HL-60/S4 (cell line): ENCODE measurements at regions not wholly inside any gene's neighbourhood (a gene's known extent, or its start where the extent isn't known, plus 50 kb on each side); places are given as distances from the start of the nearest gene placed in this dataset.

Source experiments
- in situ Hi-C: fragments of 300-500 bp; cut with MboI; formaldehyde crosslinking; loops from 2 replicates; pipeline ENCODE4 v1.14.3; 2022; ENCODE audit warnings: low sequenced_read_pairs

GRCh38 chr17:68753985-68754769 lies 153.0 kb upstream of the FAM20A start:
- in situ Hi-C loops = loop anchor here (25.0 kb wide), 2 partner anchors 492 to 592 kb away; no protein-coding TSS in a partner anchor

DNA sequence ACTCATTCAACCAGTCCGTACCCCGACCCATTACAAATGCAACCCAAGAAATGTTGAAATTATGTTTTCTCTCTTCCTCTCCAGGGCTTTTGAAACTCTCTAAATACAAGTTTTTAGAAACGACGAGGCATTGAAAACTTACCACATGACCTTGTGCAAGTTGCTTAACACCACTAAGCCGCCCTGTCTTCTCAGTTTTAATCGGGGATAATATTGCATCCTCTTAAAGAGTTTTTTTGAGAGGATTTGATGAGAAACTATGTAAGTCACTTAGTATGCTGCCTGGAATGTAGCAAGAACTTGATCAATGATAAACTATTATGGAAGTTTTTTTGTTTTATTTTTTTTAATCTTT lies 149.0 kb upstream of the FAM20A start:
- in situ Hi-C loops = loop anchor here (25.0 kb wide), 2 partner anchors 488 to 588 kb away; no protein-coding TSS in a partner anchor

DNA sequence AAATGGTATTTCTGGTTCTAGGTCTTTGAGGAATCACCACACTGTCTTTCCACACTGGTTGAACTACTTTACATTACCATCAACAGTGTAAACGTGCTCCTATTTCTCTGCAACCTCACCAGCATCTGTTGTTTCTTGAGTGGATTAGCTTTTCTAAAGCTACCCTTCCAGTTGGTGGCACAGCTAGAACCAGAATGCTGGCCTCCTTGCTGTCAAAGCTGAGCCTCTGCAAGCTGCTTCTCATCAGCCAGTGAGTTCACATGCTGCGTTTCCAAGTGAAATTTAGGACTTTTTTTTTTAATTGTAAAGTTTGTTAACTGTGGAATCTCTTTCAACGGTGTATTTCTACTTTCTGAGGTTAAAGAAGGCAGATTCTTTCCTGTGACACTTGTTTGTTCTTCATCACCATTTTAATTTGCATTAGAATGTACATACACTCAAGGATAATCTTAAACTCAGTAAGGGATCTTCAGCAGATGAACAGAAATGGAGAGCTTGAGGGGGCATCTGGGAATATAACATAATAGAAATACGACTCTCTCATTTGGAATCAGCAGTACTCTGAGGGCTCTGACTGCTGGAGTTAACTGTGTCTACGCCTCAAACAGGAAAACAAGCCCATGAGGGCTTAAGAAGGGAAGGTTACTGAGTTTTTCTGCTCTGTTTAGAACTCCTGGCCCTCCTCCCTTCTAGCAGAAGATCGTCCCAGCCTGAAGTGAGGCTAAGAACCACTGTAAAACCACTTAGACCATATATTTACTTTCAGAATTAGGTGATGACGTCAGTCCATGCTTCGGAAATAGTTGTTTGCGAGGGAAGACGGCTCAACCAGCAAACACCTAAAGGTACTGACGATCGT lies 148.4 kb upstream of the FAM20A start:
- in situ Hi-C loops = loop anchor here (25.0 kb wide), 2 partner anchors 487 to 587 kb away; no protein-coding TSS in a partner anchor

DNA sequence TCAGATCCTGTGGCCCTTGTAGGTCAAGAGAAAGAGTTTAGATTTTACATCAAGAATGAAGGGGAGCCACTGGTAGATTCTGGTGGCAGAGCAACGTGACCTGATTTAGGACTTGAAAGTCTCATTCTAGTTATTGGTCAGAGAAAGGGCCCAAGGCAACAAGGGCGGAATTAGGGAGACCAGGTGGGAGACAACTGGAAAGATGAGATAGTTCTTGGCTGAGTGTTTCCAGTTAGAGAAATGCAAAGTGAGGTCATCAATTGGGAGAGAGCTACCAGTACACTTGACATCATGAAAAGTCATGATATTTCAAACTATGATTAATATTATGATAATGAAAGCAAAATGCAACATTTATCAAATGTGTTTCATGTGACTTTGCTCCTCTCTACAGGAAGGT lies 147.2 kb upstream of the FAM20A start:
- in situ Hi-C loops = no loop called here

GRCh38 chr17:68740555-68741447 lies 139.6 kb upstream of the FAM20A start:
- in situ Hi-C loops = no loop called here

DNA sequence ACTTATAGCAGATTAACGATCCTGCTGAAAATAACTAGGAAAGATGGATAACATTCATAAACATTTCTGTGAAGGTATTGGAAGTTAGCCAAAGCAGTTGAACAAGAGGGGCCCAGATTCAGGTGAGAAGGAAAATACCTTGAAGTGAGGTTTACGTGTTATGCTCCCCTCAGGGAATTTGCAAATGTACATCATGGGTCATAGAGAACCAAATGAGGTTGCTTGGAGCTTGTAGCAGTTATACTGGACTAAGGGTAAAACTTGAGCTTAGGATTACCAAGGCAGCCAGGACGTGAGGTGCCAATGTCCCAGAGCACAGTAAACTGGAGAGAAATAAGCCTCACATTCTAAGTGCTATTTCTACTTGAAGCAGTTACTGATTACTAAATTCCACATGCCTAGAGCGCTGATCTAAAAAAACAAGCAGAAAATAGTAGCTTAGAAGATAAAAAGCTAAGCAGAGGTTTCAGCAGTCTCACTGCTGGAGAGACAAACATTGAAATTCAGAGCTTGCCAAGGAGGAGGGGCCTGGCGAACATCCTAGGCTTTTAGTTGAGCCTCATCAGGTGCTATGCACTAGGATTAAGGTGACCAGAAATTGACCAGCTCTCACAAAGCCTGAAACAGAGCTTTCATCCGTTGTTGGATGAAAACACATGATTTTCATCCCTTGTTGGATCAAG lies 136.7 kb upstream of the FAM20A start:
- in situ Hi-C loops = no loop called here

DNA sequence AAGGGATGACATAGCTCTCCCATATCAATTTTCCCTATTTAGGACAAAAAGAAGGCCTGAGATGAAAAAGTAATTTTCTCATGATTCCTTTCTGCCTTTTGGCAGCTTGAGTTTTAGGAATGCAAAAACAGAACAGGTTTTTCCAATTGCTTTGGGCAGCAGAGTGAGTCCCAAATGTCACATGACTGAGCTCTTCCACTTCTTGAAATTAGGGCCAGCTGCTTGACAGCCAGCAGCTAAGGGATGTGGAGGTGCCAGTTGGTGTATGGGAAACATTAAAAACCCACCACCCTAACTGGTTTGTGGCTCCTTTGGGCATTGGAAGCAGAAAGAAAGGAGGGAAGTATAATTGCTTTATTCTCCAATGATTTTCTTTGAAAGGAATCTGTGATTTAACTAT lies 133.8 kb upstream of the FAM20A start:
- in situ Hi-C loops = no loop called here

DNA sequence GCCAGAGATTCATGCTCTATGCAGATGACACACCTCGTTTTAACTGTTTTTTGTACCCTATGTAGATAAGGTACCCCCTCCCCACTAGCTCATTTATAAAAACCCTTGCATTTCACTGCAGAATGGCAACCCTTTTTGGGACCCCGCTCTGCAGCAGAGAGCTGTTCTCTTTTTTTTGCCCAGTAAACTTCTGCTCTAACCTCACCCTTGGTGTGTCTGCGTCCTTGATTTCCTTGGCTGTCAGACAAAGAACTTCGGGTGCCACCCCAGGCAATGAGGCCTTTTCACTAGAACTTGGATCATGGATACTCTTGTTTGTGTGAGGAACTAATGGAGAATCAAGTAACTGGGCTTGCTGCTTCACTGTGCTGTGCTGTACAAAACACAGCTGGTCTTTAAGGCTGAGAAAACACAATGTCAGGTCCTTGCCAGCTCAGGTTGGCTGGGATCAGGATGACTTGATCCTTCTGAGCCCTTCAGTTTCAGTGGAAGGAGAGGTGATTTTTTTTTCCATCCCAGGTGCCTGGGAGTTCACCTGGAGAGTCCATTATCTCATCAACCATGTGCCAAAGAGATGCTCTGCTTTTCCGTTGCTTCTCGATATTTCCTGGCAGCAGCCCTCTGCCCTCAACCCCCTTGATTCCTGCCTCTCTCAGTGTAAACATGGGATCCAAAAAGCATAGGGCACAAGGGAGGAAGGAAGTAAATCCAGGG lies 133.2 kb upstream of the FAM20A start:
- in situ Hi-C loops = no loop called here

GRCh38 chr17:68733241-68734176 lies 132.3 kb upstream of the FAM20A start:
- in situ Hi-C loops = no loop called here

- in situ Hi-C loops = no loop called here
Measured at GRCh38 chr17:68732301-68732749, 131.2 kb upstream of the FAM20A start.

- in situ Hi-C loops = no loop called here
Measured at GRCh38 chr17:68731465-68731864, 130.3 kb upstream of the FAM20A start.

DNA sequence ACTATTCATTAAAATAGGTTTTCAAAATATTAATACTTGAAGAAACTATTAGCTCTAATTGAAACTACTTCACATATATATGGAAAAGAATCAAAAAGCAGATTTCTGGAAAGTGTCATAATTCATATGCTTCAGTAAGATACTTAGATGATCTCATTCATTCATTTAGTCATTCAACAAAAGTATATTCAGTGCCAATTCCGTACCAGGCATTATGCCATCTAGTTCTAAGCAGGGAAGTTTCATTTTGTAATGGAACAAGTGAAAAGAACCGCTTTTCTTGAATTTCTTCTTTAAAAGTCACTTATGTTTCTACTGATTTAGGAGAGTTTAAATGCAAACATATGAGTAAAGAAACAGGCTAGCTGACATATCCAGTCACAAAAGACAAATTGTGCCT lies 118.3 kb upstream of the FAM20A start:
- in situ Hi-C loops = no loop called here

GRCh38 chr17:68718926-68719325 lies 117.8 kb upstream of the FAM20A start:
- in situ Hi-C loops = no loop called here

DNA sequence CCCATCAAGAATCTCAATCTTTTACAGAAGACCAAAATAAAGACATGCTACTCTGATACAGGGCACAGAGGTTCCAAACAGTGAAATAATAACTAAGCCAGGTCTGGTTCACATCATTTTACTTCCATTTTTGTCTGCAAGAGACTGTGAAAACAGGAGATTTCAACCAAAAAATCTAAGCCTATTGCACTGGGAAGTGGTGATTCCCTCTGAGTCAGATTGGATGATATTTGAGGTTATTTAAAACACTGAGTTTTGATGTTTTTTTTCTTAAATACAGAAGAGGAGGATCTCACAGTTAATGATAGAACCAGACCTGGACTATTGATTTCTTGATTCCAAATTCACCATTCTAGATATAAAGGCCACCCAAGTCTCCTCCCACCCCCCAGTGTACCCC lies 117.3 kb upstream of the FAM20A start:
- in situ Hi-C loops = no loop called here

- in situ Hi-C loops = no loop called here
Measured at GRCh38 chr17:68714676-68715075, 113.5 kb upstream of the FAM20A start.

DNA sequence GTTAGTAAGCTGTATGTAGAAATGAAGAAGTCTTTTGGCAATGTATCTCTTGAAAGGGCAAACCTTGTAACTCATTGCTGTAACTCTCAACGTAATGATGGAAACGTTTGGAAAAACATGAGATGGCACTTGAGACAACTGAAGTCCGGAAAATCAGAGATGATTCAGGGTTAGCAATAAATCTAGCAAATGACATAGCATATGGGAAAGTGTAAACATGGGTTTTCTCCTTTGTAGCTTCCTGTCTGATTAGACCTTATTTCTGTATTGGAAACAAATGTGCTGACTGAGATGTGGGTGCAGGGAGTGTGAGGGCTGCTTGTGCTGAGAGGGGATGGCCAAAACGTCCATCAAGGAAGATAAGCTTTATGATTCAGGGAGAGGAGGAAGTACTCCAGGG lies 110.7 kb upstream of the FAM20A start:
- in situ Hi-C loops = no loop called here

DNA sequence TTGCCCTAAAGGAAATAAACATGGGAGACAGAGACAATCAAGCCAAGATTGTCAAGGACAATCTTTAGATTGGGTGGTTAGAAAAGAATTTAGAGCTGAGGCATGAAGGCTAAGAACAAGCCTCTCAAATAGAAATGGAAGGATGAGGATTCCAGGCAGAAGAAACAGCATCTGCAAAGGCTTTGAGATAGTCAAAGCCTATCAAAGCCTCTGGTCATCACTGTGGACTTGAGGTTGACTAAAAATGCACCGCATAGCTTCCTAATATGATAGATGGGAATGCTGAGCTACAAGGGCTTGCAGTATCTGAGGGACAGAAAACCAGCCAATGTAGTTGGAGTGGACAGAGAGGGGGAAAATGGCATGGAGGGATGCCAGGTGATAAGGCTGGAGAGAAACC lies 109.8 kb upstream of the FAM20A start:
- in situ Hi-C loops = no loop called here

DNA sequence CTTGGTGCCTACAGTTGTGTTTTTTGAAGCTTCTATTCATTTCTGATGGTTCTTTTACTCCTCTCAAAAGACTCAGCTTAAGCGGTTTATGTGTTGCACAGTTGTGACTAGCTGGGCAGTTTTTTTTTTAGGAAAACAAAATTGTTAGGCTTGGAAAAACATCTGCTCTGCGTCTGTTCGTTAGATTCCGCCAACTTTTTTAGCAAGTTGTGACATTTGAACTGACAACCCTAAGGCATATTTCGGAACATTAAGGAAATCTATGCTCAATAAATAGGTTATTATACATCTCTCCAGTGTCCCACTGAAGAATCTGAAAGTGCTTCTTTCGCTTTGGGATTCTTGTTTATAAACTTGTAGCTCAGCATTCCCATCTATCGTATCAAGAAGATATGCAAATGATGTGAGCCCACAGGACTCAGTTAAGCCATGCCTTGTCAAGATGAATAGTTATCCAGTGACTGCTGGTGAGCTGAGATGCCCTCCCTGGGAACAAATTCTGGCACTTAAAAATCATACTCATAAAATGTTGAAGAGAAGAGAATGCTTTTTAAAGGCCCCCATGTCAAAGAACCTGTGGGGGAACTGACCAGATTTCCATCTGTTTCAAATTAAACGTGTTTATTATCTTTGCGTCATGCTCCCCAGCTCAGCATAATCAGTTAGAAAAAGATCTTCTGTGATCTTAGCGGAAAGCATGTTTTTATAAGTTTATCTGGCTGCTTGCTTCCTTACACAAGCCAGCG lies 109.0 kb upstream of the FAM20A start:
- in situ Hi-C loops = no loop called here
